ENCODE measurements at regions not wholly inside any gene's neighbourhood (a gene's known extent, or its start where the extent isn't known, plus 50 kb on each side); places are given as distances from the start of the nearest gene placed in this dataset.

DNA sequence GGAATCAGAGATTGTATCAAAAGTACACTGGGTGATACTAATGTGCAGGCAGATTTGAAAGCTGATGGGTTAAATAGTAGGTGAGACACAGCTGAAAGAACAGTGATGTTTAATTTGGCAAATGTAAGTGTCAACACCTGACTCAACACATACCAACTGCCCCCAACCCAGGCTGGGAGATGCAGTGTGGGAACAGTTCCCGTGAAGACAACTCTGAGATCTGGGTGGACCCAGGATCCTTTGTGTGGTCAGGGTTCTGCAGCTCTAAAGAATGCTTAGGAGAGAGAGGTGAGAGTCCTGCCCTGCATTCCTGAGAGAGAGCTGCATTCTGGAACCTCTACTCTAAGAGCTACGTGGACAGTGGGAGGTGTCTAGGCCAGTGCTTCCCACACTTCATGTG is 479.7 kb downstream of the RPS24 start:
- TF ChIP-seq, protein P1, sequence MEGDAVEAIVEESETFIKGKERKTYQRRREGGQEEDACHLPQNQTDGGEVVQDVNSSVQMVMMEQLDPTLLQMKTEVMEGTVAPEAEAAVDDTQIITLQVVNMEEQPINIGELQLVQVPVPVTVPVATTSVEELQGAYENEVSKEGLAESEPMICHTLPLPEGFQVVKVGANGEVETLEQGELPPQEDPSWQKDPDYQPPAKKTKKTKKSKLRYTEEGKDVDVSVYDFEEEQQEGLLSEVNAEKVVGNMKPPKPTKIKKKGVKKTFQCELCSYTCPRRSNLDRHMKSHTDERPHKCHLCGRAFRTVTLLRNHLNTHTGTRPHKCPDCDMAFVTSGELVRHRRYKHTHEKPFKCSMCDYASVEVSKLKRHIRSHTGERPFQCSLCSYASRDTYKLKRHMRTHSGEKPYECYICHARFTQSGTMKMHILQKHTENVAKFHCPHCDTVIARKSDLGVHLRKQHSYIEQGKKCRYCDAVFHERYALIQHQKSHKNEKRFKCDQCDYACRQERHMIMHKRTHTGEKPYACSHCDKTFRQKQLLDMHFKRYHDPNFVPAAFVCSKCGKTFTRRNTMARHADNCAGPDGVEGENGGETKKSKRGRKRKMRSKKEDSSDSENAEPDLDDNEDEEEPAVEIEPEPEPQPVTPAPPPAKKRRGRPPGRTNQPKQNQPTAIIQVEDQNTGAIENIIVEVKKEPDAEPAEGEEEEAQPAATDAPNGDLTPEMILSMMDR (conservative IDR thresholded peaks at IDR 0.05; ENCODE audit: low read length), result no peak
- TF ChIP-seq EZH2phosphoT487 (IDR thresholded peaks at IDR 0.05; ENCODE audit: borderline replicate concordance, low read depth, low read length), result no peak

Data from OCI-LY7 (cell line).